ENCODE measurements at regions not wholly inside any gene's neighbourhood (a gene's known extent, or its start where the extent isn't known, plus 50 kb on each side); places are given as distances from the start of the nearest gene placed in this dataset.

DNA sequence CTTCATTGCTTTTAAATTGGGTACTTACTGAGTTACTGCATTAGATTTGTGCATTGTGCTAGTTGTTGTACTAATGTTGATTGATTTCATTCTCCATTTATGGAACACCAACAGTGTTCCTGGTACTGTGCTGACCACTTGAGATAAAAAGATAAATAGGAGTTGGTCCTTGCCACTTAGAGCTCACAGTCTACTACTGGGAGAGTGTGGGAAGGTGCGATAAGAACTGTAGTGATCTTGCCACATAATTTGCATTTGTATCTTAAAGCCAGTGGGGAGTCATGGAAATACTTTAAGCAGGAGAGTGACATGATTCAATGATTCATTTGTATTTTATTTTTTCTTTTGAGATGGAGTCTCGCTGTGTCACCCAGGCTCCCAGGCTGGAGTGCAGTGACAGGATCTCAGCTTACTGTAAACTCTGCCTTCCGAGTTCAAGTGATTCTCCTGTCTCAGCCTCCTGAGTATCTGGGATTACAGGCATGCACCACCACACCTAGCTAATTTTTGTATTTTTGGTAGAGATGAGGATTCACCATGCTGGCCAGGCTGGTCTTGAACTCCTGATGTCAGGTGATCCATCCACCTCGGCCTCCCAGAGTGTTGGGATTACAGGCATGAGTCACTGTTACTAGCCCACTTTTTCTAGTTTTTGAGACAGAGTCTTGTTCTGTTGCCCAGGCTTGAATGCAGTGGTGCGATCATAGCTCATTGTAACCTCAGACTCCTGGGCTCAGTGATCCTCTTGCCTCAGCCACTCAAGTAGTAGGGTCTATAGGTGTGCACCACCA is 51.2 kb upstream of the TMEM248 start:
- no peak for ATAC-seq
- Histone ChIP-seq H3K4me1 (ENCODE audit: insufficient read depth, low read length) (peaks cover 21% of the 10 kb centered on the region), H3K36me3 (replicated peaks in 1 of 2; ENCODE audit: control insufficient read depth in 1 of 2, insufficient read depth in 2 of 2, low read length in 2 of 2) (peaks cover 5 to 27% of the 10 kb centered on the region in 2 experiments; a peak in 4 of 5 replicates), H4K20me1 (ENCODE audit: insufficient read depth, low read length) (no peaks in the 10 kb centered on the region), H3K4me3 (replicated peaks in 1 of 3; ENCODE audit: insufficient read depth in 1 of 3, low read depth in 2 of 3, low read length in 3 of 3) (no peak overlapping the region), H2AFZ (ENCODE audit: low read length) (no peak overlapping the region), H3K79me2 (ENCODE audit: insufficient read depth, low read length) (no peaks in the 10 kb centered on the region), H3K27ac (ENCODE audit: extremely low read length, insufficient read depth, low read length) (no peak overlapping the region), H3K27me3 (ENCODE audit: control insufficient read depth in 1 of 2, insufficient read depth in 2 of 2, low read length in 2 of 2) (no peaks in the 10 kb centered on the region), H3K4me2 (ENCODE audit: low read depth, low read length) (no peak overlapping the region), H3K9ac (ENCODE audit: insufficient read depth, low read depth, low read length) (no peak overlapping the region), H3K9me3 (ENCODE audit: low read length) (no peaks in the 10 kb centered on the region)
- no TSS peak for BruUV-seq (replicated peaks)
- intact Hi-C loops (cut with micrococcal nuclease; ENCODE audit: unreplicated experiment) (no loop called here), in situ Hi-C loops (cut with HindIII; ENCODE audit: extremely low pct_ligation_motif_present, low pct_unique_long_range_greater_than_20kb) (no loop called here)
- no peak for DNase-seq (ENCODE audit: low spot score)
- 97% methylated on average over 5 of the region's 5 CpGs for WGBS (ENCODE audit: low lambda C conversion rate)
- no peak for FAIRE-seq
- POLR2A ChIA-PET, result no interaction called here
- CTCF ChIA-PET (ENCODE audit: low intra/inter-chr PET ratio, low total read pairs), result no interaction called here
- TF ChIP-seq FOXC1 (CRISPR knock-in tag; IDR thresholded peaks at IDR 0.05; ENCODE audit: borderline replicate concordance) (no peak), SYNCRIP (IDR thresholded peaks at IDR 0.05; ENCODE audit: insufficient read depth, low read depth, low read length) (no peak), MEF2D (CRISPR knock-in tag; IDR thresholded peaks at IDR 0.05) (no peak), GLI4 (CRISPR knock-in tag; IDR thresholded peaks at IDR 0.05; ENCODE audit: borderline replicate concordance) (no peak), PCBP1 (IDR thresholded peaks at IDR 0.05; ENCODE audit: borderline replicate concordance, low read depth, low read length) (no peak), GFI1 (CRISPR knock-in tag; IDR thresholded peaks at IDR 0.05; ENCODE audit: borderline replicate concordance) (no peak), GLMP (CRISPR knock-in tag; IDR thresholded peaks at IDR 0.05; ENCODE audit: borderline replicate concordance) (no peak), GMEB1 (CRISPR knock-in tag; IDR thresholded peaks at IDR 0.05; ENCODE audit: borderline replicate concordance) (no peak), ZNF101 (CRISPR knock-in tag; IDR thresholded peaks at IDR 0.05; ENCODE audit: borderline replicate concordance, low read depth) (no peak), POGZ (CRISPR knock-in tag; IDR thresholded peaks at IDR 0.05) (no peak), NKX3-1 (CRISPR knock-in tag; IDR thresholded peaks at IDR 0.05) (no peak), ZFP36L2 (CRISPR knock-in tag; IDR thresholded peaks at IDR 0.05) (no peak), ZNF263 (CRISPR knock-in tag; IDR thresholded peaks at IDR 0.05) (no peak), ZNF790 (CRISPR knock-in tag; IDR thresholded peaks at IDR 0.05; ENCODE audit: borderline replicate concordance) (no peak), CC2D1A (CRISPR knock-in tag; IDR thresholded peaks at IDR 0.05) (no peak), ZNF777 (CRISPR knock-in tag; IDR thresholded peaks at IDR 0.05) (no peak), U2AF1 (optimal IDR thresholded peaks at IDR 0.05; ENCODE audit: low read depth, low read length) (no peak), STAT6 (CRISPR knock-in tag; IDR thresholded peaks at IDR 0.05; ENCODE audit: borderline replicate concordance) (no peak), EP300 (IDR thresholded peaks at IDR 0.05; ENCODE audit: low read depth in 2 of 2, low read length in 2 of 2) (no peak), EP300 (CRISPR knock-in tag; IDR thresholded peaks at IDR 0.05; ENCODE audit: borderline replicate concordance) (no peak)
